ENCODE measurements at regions not wholly inside any gene's neighbourhood (a gene's known extent, or its start where the extent isn't known, plus 50 kb on each side); places are given as distances from the start of the nearest gene placed in this dataset.

DNA sequence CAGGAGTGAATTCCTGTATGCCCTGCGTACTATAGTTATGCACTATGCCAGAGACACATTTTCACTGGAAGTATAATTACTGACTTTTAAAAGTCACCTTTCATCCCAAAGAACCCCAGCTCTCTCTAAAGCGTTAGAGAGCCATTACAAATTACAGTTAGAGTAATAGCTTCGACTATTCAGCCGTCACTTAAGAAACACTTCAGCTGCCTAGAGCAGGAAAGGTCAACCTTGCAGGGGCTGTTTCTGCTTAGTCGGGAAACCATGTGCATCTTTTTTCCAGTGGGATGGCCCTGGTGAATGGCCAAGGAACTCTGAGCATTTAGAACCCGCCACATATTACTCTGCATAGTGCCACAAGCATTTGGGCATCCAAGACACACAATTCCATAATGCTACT lies 235.9 kb downstream of the ARRDC4 start:
- no peak for DNase-seq (ENCODE audit: low read depth)

DNA sequence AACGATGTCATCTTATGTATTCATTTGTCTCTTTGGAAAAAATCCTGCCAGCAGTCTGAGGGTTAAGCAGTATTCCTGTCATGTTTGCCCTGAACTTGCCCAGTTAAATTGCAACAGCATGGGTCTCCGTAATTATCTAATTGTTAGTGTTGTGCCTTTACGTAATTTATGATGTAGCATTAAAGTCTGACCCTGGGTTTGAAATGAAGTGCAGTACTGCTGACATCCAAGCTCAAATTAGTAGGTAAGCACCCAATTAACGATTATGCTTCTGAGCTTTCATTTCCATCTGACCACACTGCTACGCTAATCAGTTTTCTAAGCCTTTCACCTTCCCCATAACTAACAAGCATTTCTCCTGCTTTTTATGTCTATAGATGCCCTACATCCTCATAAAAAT lies 241.8 kb downstream of the ARRDC4 start:
- no peak for DNase-seq (ENCODE audit: low read depth)

DNA sequence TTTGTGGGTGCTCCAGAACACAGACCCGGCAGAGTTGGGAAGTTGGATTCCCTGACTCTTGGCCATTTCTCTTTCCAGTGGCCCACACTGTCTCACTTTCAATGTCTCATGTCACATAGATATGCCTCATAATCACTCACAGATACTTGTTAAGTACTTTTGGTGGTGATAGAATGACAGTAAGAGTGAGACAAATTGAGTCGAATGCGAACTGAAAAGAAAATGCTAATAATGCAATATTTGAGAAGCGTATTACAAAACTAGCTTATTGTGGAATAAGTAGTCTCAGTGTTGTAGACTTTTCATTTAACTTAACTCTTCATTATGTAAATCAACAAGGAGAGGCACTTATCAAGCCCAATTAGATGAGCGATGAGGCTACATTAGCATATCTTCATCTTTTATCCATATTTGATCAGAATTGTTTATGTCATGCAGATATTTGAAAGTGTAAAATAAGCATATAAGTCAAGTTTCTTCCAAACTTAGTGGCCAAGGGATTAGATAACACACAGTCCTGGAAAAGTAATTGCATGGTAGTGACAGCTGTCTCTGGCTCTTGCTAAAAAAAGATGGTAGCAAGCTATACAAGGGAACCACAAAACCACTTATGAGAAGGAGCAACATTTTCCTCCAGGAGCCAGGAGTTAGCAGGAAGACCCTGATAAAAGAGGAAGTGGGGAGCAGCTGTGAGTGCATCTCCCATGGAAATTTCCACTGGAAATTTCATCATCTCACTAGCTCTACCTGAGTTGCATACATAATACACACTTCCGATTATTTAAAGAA lies 243.6 kb downstream of the ARRDC4 start:
- DNase-seq (ENCODE audit: low read depth): no peak

DNA sequence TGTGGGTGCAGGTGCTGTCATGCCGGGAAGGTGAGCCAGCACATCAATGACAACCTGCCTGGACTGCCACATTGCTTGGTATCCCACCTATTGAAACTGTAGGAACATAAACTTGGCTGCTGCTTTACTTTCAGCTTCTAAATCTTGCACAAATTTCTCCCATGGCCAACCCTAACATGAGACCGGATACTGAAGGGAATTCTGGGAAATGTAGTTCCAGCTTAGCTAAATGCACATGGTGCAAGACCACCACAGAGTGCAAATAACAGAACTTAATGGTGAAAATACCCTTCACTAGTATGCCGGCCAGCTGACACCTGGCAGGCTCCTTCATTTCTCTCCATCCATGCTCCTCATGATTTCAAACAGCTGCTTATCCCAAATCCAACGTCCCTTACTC lies 247.4 kb downstream of the ARRDC4 start:
- no peak for DNase-seq (ENCODE audit: low read depth)

DNA sequence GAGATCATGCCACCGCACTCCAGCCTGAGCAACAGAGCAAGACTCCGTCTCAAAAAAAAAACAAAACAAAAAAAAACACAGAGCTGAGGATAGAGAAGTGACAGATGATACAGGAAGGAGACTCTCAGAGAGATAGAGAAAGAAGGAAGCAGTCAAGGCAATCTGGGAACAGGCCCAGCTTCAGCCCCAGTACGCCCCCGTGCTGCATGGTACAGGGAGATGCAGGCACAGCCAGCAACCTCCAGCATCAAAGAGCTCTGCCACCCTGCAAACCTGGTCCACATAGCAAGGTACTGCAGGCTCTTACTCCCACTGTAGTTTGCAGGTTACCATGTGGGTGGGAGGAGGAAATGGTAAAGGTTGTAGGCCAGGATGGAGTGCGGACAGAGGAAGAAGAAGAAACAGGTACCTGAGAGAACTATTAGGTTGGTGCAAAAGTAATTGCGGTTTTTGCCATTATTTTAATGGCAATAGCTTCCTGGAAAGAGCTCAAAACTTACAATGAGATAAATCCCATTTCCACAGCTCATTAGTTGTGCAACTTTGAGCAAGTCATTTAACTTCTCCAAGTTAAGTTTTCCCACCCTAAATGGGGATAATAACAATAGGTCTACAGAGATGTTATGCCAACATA lies 253.0 kb downstream of the ARRDC4 start:
- no peak for DNase-seq (ENCODE audit: low read depth)

DNA sequence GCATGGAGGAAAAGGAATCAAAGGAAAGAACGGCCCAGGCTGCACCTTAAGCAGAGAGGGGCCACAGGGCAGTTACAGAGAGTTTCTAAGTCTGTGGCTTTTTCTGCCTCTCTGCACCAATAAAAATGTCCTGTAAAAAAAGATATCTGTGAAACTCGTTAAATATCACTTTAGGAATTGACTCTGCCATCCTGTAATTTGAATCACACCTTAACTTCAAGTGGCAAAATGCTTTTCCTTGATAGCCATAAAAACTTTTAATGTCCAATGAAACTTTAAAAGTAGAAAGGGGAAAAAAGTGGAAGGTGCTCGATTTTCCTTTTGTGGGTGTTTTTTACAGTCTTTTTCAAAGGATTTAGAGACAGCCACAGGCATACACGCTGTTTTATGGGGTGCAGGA lies 255.7 kb downstream of the ARRDC4 start:
- DNase-seq (ENCODE audit: low read depth): no peak

DNA sequence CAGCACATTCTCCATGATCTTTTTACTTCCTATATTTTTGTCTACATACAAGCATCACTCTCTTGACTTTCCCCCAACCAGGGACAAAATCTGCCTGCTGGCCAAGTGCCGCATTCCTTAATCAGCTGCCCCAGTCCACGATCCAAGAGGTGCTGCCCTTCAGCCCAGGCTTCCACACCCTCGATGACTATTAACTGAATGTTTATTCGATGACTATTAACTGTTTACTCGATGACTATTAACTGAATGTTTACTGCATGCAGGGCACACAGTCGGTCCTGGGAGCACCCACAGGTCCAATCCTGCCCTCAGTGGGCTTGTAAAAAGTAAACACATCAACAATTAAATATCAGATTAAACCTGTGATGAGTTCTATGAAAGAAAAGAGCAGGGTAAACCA lies 256.9 kb downstream of the ARRDC4 start:
- DNase-seq (ENCODE audit: low read depth): no peak

DNA sequence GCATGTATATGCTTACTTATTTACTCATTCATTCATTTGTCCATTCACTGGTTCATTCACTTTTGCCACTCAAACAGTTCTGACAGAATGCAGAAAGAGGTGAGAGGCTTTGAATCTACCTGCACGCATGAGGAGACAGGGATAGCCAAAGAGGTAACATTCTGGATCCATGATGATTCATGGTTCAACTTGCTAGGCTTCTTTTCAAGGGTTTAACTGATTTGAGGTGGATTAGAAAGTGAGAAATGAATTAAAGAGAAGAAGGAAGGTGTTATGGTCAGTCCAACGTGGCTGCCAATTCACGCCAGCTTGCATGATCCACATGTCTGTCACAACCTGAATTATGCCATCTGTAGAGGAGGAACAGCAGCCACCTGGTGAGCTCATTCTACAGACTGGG lies 260.6 kb downstream of the ARRDC4 start:
- no peak for DNase-seq (ENCODE audit: low read depth)

DNA sequence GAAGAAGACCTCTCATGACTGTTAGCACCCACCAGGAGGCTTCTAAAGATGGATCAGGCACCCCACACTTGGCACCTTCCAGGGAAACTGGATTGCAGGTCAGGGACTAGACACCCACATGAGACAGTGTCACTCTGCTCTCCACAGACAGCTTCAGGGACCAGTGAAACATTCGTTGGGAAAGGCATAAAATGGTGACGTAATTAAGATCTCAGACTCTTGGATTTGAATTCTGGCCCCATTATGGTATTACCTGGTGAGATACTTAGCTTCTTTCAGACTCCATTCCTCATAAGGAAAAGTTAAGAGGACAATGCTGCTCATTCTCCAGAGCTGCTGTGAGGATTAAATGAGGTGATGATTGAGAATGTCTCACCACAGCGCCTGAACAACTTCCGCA lies 261.1 kb downstream of the ARRDC4 start:
- DNase-seq (ENCODE audit: low read depth): no peak

DNA sequence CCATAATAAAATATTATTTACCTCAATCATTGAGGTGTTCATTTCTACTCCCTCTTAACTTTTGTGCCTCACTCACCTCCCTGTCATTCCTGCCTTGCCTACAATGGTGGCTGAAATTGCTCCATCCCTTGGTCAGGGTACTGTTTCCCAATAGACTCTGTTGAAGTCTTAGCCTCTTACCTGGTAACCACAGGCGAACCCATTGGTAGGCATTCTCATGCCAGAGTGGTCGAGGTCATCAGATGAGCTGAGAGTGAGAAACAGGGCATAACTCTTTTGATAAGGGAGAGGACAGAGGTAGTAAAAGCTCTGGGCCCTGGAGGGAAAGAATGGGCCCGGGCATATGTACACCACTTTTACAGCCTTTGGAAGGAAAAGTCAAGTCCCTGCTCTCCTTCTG lies 265.6 kb downstream of the ARRDC4 start:
- DNase-seq (ENCODE audit: low read depth): no peak

DNA sequence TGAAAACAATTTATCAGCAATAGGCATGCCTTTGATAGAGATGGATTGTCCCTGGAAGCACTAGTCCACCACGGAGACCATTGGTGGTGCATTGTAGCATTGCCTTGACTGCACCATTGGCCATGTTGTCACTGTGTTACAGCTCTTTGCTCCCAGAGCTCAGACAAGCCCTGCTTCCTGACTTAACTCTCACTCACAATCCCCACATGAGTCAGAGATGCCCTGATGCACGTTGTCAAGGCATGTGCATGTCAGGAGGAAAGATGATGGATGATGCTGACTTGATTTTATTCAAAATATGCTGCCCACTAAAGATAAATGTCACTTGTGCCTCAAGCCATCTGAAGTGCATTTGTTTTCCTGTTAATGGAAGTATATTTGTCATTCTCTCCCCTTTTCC lies 266.1 kb downstream of the ARRDC4 start:
- DNase-seq (ENCODE audit: low read depth): no peak

DNA sequence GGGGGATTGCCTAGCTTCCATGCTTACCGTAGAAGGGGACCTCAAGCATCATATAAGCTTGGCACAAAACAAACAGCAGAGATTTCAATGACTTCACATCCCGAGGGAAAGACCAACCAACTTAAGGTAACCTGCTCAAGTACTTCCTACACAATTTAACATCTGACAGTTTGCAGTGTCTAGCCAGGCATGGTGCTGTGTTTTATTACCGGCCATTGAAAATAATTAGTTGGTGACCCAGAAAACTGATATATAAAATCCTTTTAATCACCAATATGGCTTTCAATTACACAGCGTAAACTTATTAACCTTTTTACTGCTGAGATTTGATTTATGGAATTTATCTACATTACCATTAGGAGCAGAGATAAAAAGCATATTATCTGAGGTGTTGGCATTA lies 268.3 kb downstream of the ARRDC4 start:
- DNase-seq (ENCODE audit: low read depth): no peak

DNA sequence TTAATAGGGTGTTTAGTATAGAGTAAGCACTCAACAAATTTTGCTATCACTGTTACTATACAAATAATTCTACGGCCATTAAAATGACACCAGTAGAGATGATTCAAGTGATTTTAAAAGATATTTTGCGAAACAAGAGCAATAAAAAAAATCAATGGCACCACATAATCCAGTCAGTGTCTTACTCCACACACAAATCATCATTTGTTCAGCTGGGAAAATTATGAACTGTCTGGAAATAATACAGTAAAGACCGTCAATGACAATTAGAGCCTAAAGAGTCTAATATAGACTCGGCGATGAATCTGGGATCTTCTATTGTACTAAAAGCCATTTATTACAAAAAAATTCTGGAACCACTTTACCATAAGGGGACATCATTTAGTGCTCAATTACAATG lies 270.5 kb downstream of the ARRDC4 start:
- no peak for DNase-seq (ENCODE audit: low read depth)

DNA sequence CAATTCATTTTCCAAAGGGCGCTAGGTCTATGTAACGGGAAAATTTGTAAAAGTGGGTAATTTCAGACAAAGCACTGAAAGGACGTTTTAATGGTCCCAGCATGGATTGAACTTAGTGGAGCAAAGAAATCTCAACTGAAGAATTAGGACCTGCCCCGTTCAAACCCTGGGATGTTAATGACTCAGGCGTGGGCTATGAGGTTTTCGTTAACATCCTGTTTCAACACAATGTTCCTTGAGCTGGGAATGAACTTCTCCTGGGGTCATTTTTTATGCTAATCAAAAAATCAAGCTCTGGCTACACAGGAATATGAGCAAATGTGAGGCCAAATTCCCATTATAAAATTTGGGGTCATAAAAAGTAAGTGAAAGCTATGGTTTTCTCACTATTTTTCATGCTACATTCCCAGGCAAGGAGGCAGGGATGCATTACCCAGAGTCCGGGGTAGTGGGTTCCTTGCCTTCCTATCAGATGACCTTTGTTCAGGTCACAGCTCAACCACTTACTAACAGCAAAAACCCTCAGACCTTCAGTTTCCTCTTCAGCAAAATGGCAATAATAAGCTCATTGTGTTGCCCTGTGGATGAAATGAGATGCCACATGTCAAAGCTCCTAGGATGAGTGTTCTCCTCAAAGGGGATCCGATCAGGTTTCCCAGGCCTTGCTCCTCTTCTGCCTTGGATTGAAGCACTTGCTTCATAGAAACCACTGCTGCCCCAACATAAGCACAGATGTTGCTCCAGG lies 271.4 kb downstream of the ARRDC4 start:
- DNase-seq (ENCODE audit: low read depth): no peak

DNA sequence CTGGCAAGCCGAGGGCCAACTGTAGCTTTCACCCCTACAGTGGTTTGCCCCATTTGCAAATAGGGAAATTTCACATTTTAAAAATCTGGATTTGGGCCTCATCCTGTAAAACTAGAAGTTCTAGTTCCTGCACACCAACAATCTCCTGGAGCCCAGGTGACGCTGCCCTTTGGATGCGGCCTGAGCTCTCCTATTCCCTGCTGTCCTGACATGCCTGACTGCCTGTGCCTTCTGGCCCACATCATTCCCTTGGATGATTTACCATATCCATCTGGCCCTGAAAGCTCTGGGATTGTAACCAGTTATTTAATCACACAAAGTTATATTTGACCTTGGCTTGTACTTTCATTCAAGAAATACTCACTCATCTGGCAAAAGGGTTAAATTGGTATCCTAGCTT lies 272.3 kb downstream of the ARRDC4 start:
- no peak for DNase-seq (ENCODE audit: low read depth)

DNA sequence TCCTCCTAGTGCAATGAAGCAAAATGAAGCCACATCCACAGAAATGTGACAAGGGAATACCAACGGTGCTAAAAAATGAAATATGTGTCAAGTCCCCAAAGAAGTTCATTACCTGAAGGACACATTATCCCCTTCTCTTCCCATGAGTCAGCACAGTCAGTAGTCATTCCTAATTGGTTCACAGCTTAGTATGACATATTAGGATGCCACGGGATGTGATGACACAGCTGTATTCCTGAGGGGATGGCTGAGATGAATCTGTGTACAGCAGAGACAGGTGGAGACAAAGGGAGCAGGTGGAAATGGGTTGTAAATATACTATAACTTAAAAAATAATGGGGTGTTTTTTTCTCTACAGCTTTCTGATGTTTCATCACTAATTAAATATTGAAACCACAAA lies 273.4 kb downstream of the ARRDC4 start:
- no peak for DNase-seq (ENCODE audit: low read depth)

DNA sequence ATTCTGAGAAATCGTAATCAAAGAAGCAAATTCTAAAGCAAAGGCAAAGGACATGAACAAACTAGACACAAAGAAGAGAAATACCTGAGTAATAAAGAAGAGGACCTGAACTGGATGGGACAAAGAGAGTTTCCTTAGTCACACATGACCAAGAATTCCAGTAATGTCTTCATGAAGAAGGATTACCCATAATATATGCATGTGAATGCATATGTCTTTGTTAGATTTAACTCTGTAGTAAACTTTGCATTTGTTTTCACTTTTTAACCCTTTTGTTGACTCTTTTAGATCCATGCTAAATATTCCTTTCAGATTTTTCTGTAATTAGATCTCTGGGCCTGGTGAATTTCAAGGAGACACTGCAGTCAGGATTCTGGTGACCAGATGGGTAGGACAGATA lies 279.8 kb downstream of the ARRDC4 start:
- DNase-seq (ENCODE audit: low read depth): no peak

DNA sequence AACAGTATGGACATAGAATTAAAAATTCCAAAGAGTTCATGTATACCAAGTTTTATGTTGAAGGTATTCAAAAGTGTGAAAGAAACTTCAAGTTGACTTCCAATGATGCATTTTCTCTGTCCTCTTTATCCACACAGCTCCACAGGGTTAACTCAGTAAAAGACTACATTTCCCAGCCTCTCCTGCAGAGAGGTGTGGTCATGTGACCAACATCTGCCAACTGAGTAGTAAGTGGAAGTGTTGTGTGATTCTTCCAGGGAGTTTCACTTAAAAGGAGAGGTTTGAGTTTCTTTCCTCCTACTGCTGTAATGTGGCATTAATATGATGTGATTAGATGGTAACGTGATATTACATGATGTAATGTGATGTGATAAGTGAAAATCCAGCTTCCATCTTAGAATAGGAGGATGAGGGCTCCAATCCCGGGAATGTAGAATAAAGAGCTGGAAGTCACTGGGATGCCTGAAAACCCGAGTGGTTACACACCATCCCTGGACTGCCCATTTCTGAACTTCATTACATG lies 280.6 kb downstream of the ARRDC4 start:
- DNase-seq (ENCODE audit: low read depth): no peak

DNA sequence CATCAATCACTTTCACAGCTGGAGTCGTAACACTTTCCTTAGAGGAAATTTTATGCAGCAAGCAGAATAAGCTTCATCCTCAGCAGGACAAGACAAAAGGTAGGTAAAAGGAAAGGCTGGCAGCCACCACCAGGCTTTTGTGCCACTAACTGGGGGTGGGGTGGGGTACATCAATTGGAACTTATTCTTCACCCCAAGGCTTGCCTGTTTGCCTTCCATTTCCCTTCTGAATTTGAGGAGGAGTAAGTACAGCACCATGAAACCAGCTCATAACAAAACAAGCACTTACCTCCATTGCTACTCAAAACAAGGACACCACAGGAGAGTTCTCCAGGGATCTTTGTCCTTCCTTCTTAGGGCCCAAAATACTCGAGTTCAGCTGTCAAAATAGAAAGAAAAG lies 296.8 kb downstream of the ARRDC4 start:
- no peak for DNase-seq (ENCODE audit: low read depth)

DNA sequence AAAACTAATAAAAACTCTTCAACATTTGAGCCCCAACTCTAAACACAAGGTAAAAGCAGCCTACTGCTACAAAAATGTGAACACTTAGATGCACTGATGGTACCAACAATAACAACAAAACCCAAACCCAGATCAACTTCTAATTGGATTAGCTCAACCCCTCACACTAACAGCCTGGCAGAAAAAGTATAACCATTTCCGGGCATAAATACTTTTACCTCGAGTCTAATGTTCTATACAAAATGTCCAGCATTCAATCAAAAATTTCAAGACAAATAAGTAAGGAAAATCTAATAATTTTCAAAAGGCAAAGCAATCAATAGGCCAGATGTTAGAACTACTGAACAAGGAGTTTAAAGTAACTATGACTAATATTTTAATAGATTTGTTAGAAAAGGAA lies 303.3 kb downstream of the ARRDC4 start:
- DNase-seq (ENCODE audit: low read depth): no peak

DNA sequence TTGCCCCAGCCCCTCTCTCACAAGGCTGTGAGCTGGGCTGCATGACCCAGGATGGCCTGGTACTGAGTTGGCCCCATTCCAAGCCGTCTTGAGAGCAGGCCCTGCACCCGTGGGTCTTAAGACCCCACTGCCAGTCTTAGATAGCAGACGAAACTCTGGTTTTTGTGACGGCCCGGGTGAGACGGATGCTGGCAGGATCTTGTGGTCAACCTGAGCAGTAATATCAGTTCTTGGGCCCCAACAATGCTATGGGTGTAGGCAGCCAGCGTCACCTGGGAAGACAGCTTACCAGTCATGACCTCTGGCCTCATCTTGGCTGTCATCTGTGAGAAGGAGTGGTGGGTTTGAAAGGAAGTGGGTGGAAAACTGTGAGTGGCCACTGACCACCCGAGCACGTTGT lies 305.8 kb downstream of the ARRDC4 start:
- no peak for DNase-seq (ENCODE audit: low read depth)

DNA sequence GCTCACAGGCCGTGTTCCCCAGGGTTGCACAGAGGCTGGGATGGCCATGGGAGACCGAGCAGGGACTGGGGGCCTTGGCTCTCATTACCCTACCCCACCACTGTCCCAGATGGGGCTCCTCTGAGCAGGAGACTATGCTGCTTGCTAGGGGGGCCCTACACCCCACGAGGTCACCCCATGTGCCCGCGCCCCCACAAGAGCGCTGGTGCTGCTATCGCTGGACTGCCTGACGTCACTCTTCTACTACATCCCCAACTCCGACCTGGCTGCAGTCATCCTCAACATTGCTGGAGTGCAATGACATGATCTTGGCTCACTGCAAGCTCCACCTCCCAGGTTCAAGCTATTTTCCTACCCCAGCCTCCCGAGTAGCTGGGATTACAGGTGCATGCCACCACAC lies 307.7 kb downstream of the ARRDC4 start:
- DNase-seq (ENCODE audit: low read depth): no peak

DNA sequence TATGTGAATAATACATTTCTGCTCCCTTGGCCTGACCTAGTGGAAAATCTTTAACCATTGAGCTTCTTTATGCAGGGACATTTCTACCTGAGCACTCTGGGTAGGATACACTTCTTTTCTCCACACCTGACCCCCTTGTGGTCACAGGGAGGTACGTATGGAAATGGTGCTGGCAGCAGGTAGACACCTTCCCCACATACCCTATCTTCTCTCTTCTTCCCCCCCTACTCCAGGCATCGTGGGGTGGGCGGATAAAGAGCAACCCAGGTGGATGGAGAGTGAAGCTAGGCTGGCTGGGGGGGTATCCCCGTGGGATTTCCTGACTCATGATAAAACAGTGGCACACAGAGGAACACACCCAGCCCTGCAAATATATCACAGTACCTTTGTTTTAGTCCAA lies 312.1 kb downstream of the ARRDC4 start:
- DNase-seq (ENCODE audit: low read depth): no peak

Data from stimulated activated CD8-positive, alpha-beta memory T cell treated with anti-CD3 and anti-CD28 coated beads, Interleukin-7, amount 100 ng/mL, for 24 hours (primary cell).